ENCODE measurements at regions not wholly inside any gene's neighbourhood (a gene's known extent, or its start where the extent isn't known, plus 50 kb on each side); places are given as distances from the start of the nearest gene placed in this dataset.

- Histone ChIP-seq H3K4me3 (ENCODE audit: control insufficient read depth in 2 of 3, extremely low read depth in 1 of 3, insufficient read depth in 2 of 3, low read depth in 1 of 3, low read length in 3 of 3) (no peak overlapping the region), H3K79me2 (ENCODE audit: control insufficient read depth, insufficient read depth, low read length) (no peaks in the 10 kb centered on the region), H3K27ac (ENCODE audit: control insufficient read depth, insufficient read depth, low read length) (no peak overlapping the region), H3K4me1 (ENCODE audit: control insufficient read depth, extremely low read depth, insufficient read depth, low read length) (no peaks in the 10 kb centered on the region), H3K9ac (ENCODE audit: control insufficient read depth, extremely low read depth, insufficient read depth, low read length) (no peak overlapping the region), H3K9me3 (ENCODE audit: control insufficient read depth, low read depth, low read length) (no peaks in the 10 kb centered on the region), H3K9me1 (ENCODE audit: control insufficient read depth, extremely low read depth, insufficient read depth, low read length) (no peaks in the 10 kb centered on the region), H3K36me3 (ENCODE audit: control insufficient read depth in 2 of 2, extremely low read depth in 1 of 2, insufficient read depth in 2 of 2, low read length in 2 of 2) (no peaks in the 10 kb centered on the region), H2AFZ (ENCODE audit: control insufficient read depth, low read length) (no peak overlapping the region), H3K27me3 (ENCODE audit: control insufficient read depth, extremely low read depth, insufficient read depth, low read length) (no peaks in the 10 kb centered on the region), H3K4me2 (ENCODE audit: control insufficient read depth, extremely low read depth, insufficient read depth, low read depth, low read length) (no peak overlapping the region), H4K20me1 (ENCODE audit: control insufficient read depth, extremely low read depth, insufficient read depth, low read length) (no peaks in the 10 kb centered on the region)
- DNase-seq (ENCODE audit: low read depth, low spot score) (no peak), FAIRE-seq (no peak)
- dilution Hi-C loops (cut with MboI; ENCODE audit: extremely low pct_ligation_motif_present, low sequenced_read_pairs): no loop called here
- TF ChIP-seq, protein P1, sequence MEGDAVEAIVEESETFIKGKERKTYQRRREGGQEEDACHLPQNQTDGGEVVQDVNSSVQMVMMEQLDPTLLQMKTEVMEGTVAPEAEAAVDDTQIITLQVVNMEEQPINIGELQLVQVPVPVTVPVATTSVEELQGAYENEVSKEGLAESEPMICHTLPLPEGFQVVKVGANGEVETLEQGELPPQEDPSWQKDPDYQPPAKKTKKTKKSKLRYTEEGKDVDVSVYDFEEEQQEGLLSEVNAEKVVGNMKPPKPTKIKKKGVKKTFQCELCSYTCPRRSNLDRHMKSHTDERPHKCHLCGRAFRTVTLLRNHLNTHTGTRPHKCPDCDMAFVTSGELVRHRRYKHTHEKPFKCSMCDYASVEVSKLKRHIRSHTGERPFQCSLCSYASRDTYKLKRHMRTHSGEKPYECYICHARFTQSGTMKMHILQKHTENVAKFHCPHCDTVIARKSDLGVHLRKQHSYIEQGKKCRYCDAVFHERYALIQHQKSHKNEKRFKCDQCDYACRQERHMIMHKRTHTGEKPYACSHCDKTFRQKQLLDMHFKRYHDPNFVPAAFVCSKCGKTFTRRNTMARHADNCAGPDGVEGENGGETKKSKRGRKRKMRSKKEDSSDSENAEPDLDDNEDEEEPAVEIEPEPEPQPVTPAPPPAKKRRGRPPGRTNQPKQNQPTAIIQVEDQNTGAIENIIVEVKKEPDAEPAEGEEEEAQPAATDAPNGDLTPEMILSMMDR (optimal IDR thresholded peaks at IDR 0.05 in 1 of 3, IDR thresholded peaks at IDR 0.05 in 1 of 3, conservative IDR thresholded peaks at IDR 0.05 in 1 of 3; ENCODE audit: extremely low read depth in 1 of 3, insufficient read depth in 2 of 3, low read length in 3 of 3): no peak
- no peak for TF ChIP-seq EZH2 (IDR thresholded peaks at IDR 0.05; ENCODE audit: low read length)
Measured at GRCh38 chr2:217616936-217617335, 385.9 kb downstream of the TNS1 start.

GRCh38 chr2:217615171-217615570 lies 387.6 kb downstream of the TNS1 start:
- no peaks in the 10 kb centered on the region for H3K79me2 ChIP-seq (ENCODE audit: control insufficient read depth, insufficient read depth, low read length)
- TF ChIP-seq, protein P1 (optimal IDR thresholded peaks at IDR 0.05 in 1 of 3, IDR thresholded peaks at IDR 0.05 in 1 of 3, conservative IDR thresholded peaks at IDR 0.05 in 1 of 3; ENCODE audit: extremely low read depth in 1 of 3, insufficient read depth in 2 of 3, low read length in 3 of 3): no peak
- no peak for TF ChIP-seq EZH2 (IDR thresholded peaks at IDR 0.05; ENCODE audit: low read length)
- DNase-seq (ENCODE audit: low read depth, low spot score): no peak
- H3K27me3 ChIP-seq (ENCODE audit: control insufficient read depth, extremely low read depth, insufficient read depth, low read length): no peaks in the 10 kb centered on the region
- H2AFZ ChIP-seq (ENCODE audit: control insufficient read depth, low read length): no peak overlapping the region
- H3K9ac ChIP-seq (ENCODE audit: control insufficient read depth, extremely low read depth, insufficient read depth, low read length): no peak overlapping the region
- H3K4me3 ChIP-seq (ENCODE audit: control insufficient read depth in 2 of 3, extremely low read depth in 1 of 3, insufficient read depth in 2 of 3, low read depth in 1 of 3, low read length in 3 of 3): no peak overlapping the region
- H3K4me1 ChIP-seq (ENCODE audit: control insufficient read depth, extremely low read depth, insufficient read depth, low read length): no peaks in the 10 kb centered on the region
- no peaks in the 10 kb centered on the region for H3K9me3 ChIP-seq (ENCODE audit: control insufficient read depth, low read depth, low read length)
- no peak overlapping the region for H3K4me2 ChIP-seq (ENCODE audit: control insufficient read depth, extremely low read depth, insufficient read depth, low read depth, low read length)
- H3K9me1 ChIP-seq (ENCODE audit: control insufficient read depth, extremely low read depth, insufficient read depth, low read length): no peaks in the 10 kb centered on the region
- no peaks in the 10 kb centered on the region for H3K36me3 ChIP-seq (ENCODE audit: control insufficient read depth in 2 of 2, extremely low read depth in 1 of 2, insufficient read depth in 2 of 2, low read length in 2 of 2)
- FAIRE-seq: no peak
- dilution Hi-C loops (cut with MboI; ENCODE audit: extremely low pct_ligation_motif_present, low sequenced_read_pairs): no loop called here
- H3K27ac ChIP-seq (ENCODE audit: control insufficient read depth, insufficient read depth, low read length): no peak overlapping the region
- H4K20me1 ChIP-seq (ENCODE audit: control insufficient read depth, extremely low read depth, insufficient read depth, low read length): no peaks in the 10 kb centered on the region

All from keratinocyte (primary cell).